SU-DHL-6 (cell line): ENCODE measurements at regions not wholly inside any gene's neighbourhood (a gene's known extent, or its start where the extent isn't known, plus 50 kb on each side); places are given as distances from the start of the nearest gene placed in this dataset.

ENCODE experiments used
- H2AFZ ChIP-seq: fragments of 200-600 bp; sonication (generic); 2 replicates; pipeline ENCODE4 v1.6.1; 2014; ENCODE audit warnings: low read depth, mild to moderate bottlenecking, moderate library complexity, mixed read lengths, antibody characterized with exemption, low read length; ENCODE audit not compliant: severe bottlenecking
- H3F3A ChIP-seq: fragments of 200-600 bp; shearing (Covaris generic); 2 replicates; pipeline ENCODE4 v1.6.0; 2016; ENCODE audit warnings: antibody characterized with exemption, mild to moderate bottlenecking; ENCODE audit not compliant: insufficient read depth
- H3K27ac ChIP-seq: fragments of 200-600 bp; sonication (generic); 2 replicates; pipeline ENCODE4 v1.5.1; 2016; ENCODE audit warnings: low read depth, mild to moderate bottlenecking, low read length, moderate library complexity, mixed read lengths
- H3K27me3 ChIP-seq: fragments of 200-600 bp; sonication (generic), shearing (Covaris generic); 2 replicates; pipeline ENCODE4 v1.6.0; 2014; ENCODE audit warnings: mild to moderate bottlenecking, low read length
- H3K36me3 ChIP-seq: fragments of 200-600 bp; sonication (generic); 2 replicates; pipeline ENCODE4 v1.6.1; 2014; ENCODE audit warnings: mild to moderate bottlenecking, low read length, mixed read lengths
- H3K4me2 ChIP-seq: fragments of 300-600, 200-600 bp; shearing (Covaris generic), sonication (generic); 2 replicates; pipeline ENCODE4 v1.6.0; 2014; ENCODE audit warnings: low read length, low read depth, mild to moderate bottlenecking; ENCODE audit not compliant: poor library complexity, severe bottlenecking
- H3K4me3 ChIP-seq: fragments of 200-600 bp; sonication (generic); 2 replicates; pipeline ENCODE4 v1.5.1; 2014; ENCODE audit warnings: antibody characterized with exemption, low read length, mild to moderate bottlenecking, mixed read lengths; ENCODE audit not compliant: insufficient read depth, poor library complexity, severe bottlenecking
- H3K79me2 ChIP-seq: fragments of 200-600 bp; sonication (generic); 2 replicates; pipeline ENCODE4 v1.6.1; 2014; ENCODE audit warnings: mild to moderate bottlenecking, low read length, moderate library complexity; ENCODE audit not compliant: insufficient read depth
- H3K9ac ChIP-seq: fragments of 200-600 bp; sonication (generic); 2 replicates; pipeline ENCODE4 v1.7.0; 2014; ENCODE audit warnings: mild to moderate bottlenecking, low read length
- H3K9me2 ChIP-seq: fragments of 200-600 bp; sonication (generic); replicated peaks from 2 replicates; pipeline ENCODE4 v1.6.1; 2014; ENCODE audit warnings: low read length; ENCODE audit not compliant: insufficient read depth
- H3K9me3 ChIP-seq: fragments of 200-600 bp; sonication (generic); 2 replicates; pipeline ENCODE4 v1.6.1; 2014; ENCODE audit warnings: low read length, mixed read lengths; ENCODE audit not compliant: insufficient read depth
- H4K20me1 ChIP-seq: fragments of 200-600 bp; sonication (generic); 2 replicates; pipeline ENCODE4 v1.6.1; 2014; ENCODE audit warnings: low read depth, mild to moderate bottlenecking, antibody characterized with exemption, low read length, moderate library complexity, mixed read lengths
- EZH2phosphoT487 ChIP-seq: fragments of 200-600 bp; sonication (generic), shearing (Covaris generic); conservative IDR thresholded peaks from 2 replicates; pipeline ENCODE4 v1.6.1; 2018; ENCODE audit warnings: mild to moderate bottlenecking, antibody characterized with exemption, low read length, moderate library complexity, mixed read lengths
- TF ChIP-seq, protein P1 (sequence below): fragments of 200-600 bp; sonication (generic); IDR thresholded peaks from one replicate; pipeline ENCODE4 v1.5.1; 2017; ENCODE audit warnings: antibody characterized with exemption, mild to moderate bottlenecking, low read length, moderate library complexity; ENCODE audit not compliant: insufficient read depth, poor library complexity, severe bottlenecking

DNA sequence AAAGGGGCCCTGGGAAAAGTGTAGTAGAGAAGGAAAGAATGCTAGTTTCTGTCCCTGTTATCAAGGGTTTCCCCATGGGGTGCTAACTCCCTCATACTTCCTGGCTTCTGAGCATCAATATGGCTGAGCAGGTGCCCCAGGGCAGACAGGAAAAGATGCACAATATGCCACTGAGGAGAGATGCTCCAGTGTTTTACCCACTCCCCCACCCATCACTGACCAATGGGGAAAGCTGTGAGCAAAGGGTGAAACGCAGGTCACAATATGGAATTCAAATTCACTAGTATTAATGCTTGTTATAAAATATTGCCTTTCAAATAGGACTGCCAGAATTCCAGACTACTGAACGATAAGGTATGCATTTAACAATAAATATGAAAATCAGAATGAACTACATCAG lies 187.5 kb upstream of the CTNNB1 start:
- no peak overlapping the region for H3K4me3 ChIP-seq
- H2AFZ ChIP-seq: no peak overlapping the region
- H3K79me2 ChIP-seq: no peaks in the 10 kb centered on the region
- no peak overlapping the region for H3K27ac ChIP-seq
- H3F3A ChIP-seq: no peaks in the 10 kb centered on the region
- no peak overlapping the region for H3K9ac ChIP-seq
- no peaks in the 10 kb centered on the region for H3K27me3 ChIP-seq
- no peaks in the 10 kb centered on the region for H3K9me3 ChIP-seq
- H3K9me2 ChIP-seq: no peaks in the 10 kb centered on the region
- no peaks in the 10 kb centered on the region for H4K20me1 ChIP-seq
- no peak for TF ChIP-seq EZH2phosphoT487
- TF ChIP-seq, protein P1, sequence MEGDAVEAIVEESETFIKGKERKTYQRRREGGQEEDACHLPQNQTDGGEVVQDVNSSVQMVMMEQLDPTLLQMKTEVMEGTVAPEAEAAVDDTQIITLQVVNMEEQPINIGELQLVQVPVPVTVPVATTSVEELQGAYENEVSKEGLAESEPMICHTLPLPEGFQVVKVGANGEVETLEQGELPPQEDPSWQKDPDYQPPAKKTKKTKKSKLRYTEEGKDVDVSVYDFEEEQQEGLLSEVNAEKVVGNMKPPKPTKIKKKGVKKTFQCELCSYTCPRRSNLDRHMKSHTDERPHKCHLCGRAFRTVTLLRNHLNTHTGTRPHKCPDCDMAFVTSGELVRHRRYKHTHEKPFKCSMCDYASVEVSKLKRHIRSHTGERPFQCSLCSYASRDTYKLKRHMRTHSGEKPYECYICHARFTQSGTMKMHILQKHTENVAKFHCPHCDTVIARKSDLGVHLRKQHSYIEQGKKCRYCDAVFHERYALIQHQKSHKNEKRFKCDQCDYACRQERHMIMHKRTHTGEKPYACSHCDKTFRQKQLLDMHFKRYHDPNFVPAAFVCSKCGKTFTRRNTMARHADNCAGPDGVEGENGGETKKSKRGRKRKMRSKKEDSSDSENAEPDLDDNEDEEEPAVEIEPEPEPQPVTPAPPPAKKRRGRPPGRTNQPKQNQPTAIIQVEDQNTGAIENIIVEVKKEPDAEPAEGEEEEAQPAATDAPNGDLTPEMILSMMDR: no peak
- H3K36me3 ChIP-seq: no peaks in the 10 kb centered on the region
- H3K4me2 ChIP-seq: no peak overlapping the region

GRCh38 chr3:41018855-41019254 lies 180.4 kb upstream of the CTNNB1 start:
- TF ChIP-seq, protein P1: no peak
- TF ChIP-seq EZH2phosphoT487: no peak
- Histone ChIP-seq H3K9ac (no peak overlapping the region), H3K9me2 (no peaks in the 10 kb centered on the region), H3F3A (no peaks in the 10 kb centered on the region), H3K27me3 (no peaks in the 10 kb centered on the region), H3K9me3 (no peaks in the 10 kb centered on the region), H3K4me3 (no peak overlapping the region), H3K79me2 (no peaks in the 10 kb centered on the region), H4K20me1 (no peaks in the 10 kb centered on the region), H3K27ac (no peak overlapping the region), H3K36me3 (no peaks in the 10 kb centered on the region), H3K4me2 (no peak overlapping the region), H2AFZ (no peak overlapping the region)

DNA sequence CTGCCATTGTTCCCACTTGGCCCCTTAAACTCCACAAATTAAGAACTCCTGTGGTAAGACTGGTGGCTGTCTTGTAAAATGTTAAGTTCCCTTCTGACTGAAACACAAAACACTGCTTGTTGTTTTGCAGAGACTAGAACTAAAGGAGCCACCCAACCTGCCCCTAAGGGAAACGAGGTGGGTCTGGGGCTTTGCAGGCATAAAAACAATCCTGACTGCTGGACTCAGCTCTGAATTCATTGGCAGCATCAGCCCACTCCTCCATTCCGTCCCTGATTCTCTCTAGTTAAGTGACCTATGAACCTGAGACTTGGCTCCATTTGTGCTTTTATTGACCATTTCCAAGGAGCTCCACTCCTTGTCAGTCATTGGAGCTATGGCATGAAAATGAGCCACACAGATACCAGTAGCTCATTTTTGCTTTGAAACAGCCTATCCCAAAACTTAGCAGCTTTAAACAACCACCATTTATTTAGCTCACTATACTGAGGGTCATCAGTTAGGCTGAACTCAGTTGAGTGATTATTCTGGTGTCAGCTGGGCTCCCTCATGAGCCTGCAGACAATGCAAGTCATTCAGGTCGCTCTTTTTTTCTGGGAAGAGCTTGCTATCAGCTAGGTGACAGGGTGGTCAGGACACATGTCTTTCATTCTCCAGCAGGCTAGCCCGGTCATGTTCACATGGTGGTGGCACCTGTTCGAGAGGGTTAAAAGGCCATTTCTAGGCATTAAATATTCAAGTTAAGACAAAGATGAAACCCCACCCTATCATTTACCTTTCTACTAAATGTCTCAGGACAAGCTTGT lies 175.1 kb upstream of the CTNNB1 start:
- Histone ChIP-seq H3K9me2 (no peaks in the 10 kb centered on the region), H3F3A (no peaks in the 10 kb centered on the region), H2AFZ (no peak overlapping the region), H3K79me2 (no peaks in the 10 kb centered on the region), H3K36me3 (no peaks in the 10 kb centered on the region), H3K4me2 (no peak overlapping the region), H3K27me3 (no peaks in the 10 kb centered on the region), H3K4me3 (no peak overlapping the region), H3K9me3 (no peaks in the 10 kb centered on the region), H3K9ac (no peak overlapping the region), H3K27ac (no peak overlapping the region), H4K20me1 (no peaks in the 10 kb centered on the region)
- TF ChIP-seq EZH2phosphoT487: no peak
- TF ChIP-seq, protein P1: no peak
